ENCODE measurements at regions not wholly inside any gene's neighbourhood (a gene's known extent, or its start where the extent isn't known, plus 50 kb on each side); places are given as distances from the start of the nearest gene placed in this dataset.

DNA sequence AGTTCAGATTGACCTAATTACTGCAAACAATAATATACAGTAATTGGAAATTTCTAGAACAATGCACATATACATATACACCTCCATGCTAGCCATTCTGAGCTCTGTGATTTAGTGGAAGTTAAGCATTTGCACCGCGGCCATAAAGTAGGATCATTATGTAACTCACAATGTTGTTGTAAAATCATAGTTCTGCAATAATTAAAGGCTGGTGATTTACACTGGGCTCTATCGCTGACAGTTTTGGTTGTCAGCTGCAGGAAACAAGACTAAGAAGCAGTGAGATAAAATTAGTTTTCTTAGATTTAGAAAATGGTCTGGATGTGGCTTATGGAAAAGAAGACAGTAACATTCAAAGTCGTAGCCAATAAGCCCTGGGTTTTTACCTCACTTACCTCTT, 776.3 kb downstream of the TMEM121 start:
- H3K4me1 ChIP-seq, result no peaks in the 10 kb centered on the region
- intact Hi-C loops (cut with DNase I), result no loop called here
- H3K4me3 ChIP-seq, result no peak overlapping the region
- DNase-seq (no peak), ATAC-seq (no peak)
- no peaks in the 10 kb centered on the region for H3K36me3 ChIP-seq (replicated peaks in 1 of 2; ENCODE audit: insufficient read depth in 1 of 2, low read depth in 2 of 2)
- 20 to 49% methylated on average over 4 of the region's 4 CpGs for WGBS, 2 donors
- no peaks in the 10 kb centered on the region for H3K27me3 ChIP-seq
- no peak overlapping the region for H3K27ac ChIP-seq
- TF ChIP-seq, protein P1, sequence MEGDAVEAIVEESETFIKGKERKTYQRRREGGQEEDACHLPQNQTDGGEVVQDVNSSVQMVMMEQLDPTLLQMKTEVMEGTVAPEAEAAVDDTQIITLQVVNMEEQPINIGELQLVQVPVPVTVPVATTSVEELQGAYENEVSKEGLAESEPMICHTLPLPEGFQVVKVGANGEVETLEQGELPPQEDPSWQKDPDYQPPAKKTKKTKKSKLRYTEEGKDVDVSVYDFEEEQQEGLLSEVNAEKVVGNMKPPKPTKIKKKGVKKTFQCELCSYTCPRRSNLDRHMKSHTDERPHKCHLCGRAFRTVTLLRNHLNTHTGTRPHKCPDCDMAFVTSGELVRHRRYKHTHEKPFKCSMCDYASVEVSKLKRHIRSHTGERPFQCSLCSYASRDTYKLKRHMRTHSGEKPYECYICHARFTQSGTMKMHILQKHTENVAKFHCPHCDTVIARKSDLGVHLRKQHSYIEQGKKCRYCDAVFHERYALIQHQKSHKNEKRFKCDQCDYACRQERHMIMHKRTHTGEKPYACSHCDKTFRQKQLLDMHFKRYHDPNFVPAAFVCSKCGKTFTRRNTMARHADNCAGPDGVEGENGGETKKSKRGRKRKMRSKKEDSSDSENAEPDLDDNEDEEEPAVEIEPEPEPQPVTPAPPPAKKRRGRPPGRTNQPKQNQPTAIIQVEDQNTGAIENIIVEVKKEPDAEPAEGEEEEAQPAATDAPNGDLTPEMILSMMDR (IDR thresholded peaks at IDR 0.05), result no peak
- no peak for TF ChIP-seq POLR2A (IDR thresholded peaks at IDR 0.05)
- H3K9me3 ChIP-seq, result no peaks in the 10 kb centered on the region

DNA sequence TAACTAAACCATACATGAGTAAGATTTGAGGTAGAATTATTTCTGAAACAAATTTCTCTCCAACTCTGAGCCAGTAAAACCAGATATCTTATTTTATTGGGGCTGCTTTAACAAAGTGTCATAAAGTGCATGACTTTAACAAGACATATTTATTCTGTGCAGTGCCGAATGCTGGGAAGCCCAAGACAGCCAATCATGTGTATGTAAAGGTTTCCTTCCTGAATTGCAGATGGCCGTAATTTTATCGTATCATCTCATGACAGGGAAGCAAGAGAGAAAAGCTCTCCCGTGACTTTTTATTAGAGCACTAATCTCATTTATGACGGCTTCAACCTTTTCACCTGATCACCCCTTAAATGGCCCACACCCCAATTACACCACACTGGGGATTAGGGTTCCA, 777.9 kb downstream of the TMEM121 start:
- Histone ChIP-seq H3K9me3 (no peaks in the 10 kb centered on the region), H3K27ac (no peak overlapping the region), H3K4me3 (no peak overlapping the region), H3K4me1 (no peaks in the 10 kb centered on the region), H3K27me3 (no peaks in the 10 kb centered on the region), H3K36me3 (replicated peaks in 1 of 2; ENCODE audit: insufficient read depth in 1 of 2, low read depth in 2 of 2) (no peaks in the 10 kb centered on the region)
- TF ChIP-seq POLR2A (IDR thresholded peaks at IDR 0.05), result no peak
- ATAC-seq (no peak), DNase-seq (no peak)
- intact Hi-C loops (cut with DNase I), result no loop called here
- WGBS, 2 donors, result 48 to 62% methylated on average over 5 of the region's 5 CpGs

- Histone ChIP-seq H3K27ac (no peak overlapping the region), H3K27me3 (no peaks in the 10 kb centered on the region), H3K4me1 (no peaks in the 10 kb centered on the region), H3K9me3 (no peaks in the 10 kb centered on the region), H3K36me3 (replicated peaks in 1 of 2; ENCODE audit: insufficient read depth in 1 of 2, low read depth in 2 of 2) (no peaks in the 10 kb centered on the region), H3K4me3 (no peak overlapping the region)
- peak in 3 of 4 donors; percentile 32 to 43 (median 38) for DNase-seq
- no peak for TF ChIP-seq POLR2A (IDR thresholded peaks at IDR 0.05)
- TF ChIP-seq, protein P1 (IDR thresholded peaks at IDR 0.05), result peak in 6 of 7 experiments; percentile 15 to 67 (median 46)
- no peak for ATAC-seq
- 32 to 36% methylated on average over 16 to 17 of the region's 17 CpGs for WGBS, 2 donors
- intact Hi-C loops (cut with DNase I), result no loop called here
Observed at GRCh38 chr14:106308839-106309389, 782.5 kb downstream of the TMEM121 start.

DNA sequence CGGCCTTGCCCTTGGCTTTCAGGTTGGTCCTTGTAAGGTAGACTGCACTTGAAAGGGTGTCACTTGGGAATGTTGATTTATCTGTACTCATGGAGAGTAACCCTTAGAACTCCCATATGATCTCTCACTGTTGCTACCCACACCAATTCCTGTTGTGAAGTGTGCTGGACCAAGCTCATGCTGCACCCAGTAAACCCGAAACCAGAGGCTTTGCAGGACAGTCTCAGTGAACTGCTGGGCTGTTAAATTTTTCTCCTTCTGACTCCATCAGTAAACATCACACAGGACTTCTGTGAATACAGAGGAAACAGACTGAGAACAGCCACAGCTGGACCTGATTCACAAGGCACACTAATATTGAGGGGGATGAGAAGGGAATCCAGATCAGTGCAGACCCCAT, 783.0 kb downstream of the TMEM121 start:
- ATAC-seq, result no peak
- Histone ChIP-seq H3K27ac (no peak overlapping the region), H3K27me3 (no peaks in the 10 kb centered on the region), H3K4me3 (no peak overlapping the region), H3K9me3 (no peaks in the 10 kb centered on the region), H3K36me3 (replicated peaks in 1 of 2; ENCODE audit: insufficient read depth in 1 of 2, low read depth in 2 of 2) (no peaks in the 10 kb centered on the region), H3K4me1 (no peaks in the 10 kb centered on the region)
- no peak for DNase-seq
- 75 to 76% methylated on average over 2 of the region's 2 CpGs for WGBS, 2 donors
- TF ChIP-seq POLR2A (IDR thresholded peaks at IDR 0.05), result no peak
- TF ChIP-seq, protein P1 (IDR thresholded peaks at IDR 0.05), result no peak
- intact Hi-C loops (cut with DNase I), result no loop called here

DNA sequence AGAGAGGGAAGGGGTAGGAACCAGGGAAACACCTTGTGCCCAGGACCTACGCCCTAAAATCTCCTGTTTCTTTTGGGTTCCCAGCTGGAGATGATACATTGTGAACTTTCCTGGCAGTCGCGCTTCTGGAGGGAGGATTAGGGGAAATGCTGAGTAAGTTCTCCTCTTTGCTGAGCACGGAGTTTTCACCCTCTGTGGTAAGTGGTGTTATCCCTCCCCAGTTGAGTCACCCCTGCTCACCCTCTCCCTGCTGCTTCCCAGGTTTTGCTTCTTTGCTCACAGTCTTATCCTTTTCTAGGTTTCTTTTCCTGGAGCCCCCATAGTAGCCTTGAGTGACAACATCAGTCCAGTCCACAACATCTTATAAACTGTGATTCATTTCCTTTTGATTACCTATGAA, 789.1 kb downstream of the TMEM121 start:
- ATAC-seq (no peak), DNase-seq (no peak)

More for the DNA sequence above, 789.1 kb downstream of the TMEM121 start:
- 25 to 39% methylated on average over 4 of the region's 4 CpGs for WGBS, 2 donors
- Histone ChIP-seq H3K36me3 (replicated peaks in 1 of 2; ENCODE audit: insufficient read depth in 1 of 2, low read depth in 2 of 2) (no peaks in the 10 kb centered on the region), H3K4me1 (no peaks in the 10 kb centered on the region), H3K27ac (no peak overlapping the region), H3K9me3 (no peaks in the 10 kb centered on the region), H3K27me3 (no peaks in the 10 kb centered on the region), H3K4me3 (no peak overlapping the region)
- TF ChIP-seq, protein P1 (IDR thresholded peaks at IDR 0.05), result no peak
- no peak for TF ChIP-seq POLR2A (IDR thresholded peaks at IDR 0.05)
- intact Hi-C loops (cut with DNase I), result no loop called here

Measured in body of pancreas (tissue), 4 donors.